Coronary artery (tissue), 2 donors: ENCODE measurements at regions not wholly inside any gene's neighbourhood (a gene's known extent, or its start where the extent isn't known, plus 50 kb on each side); places are given as distances from the start of the nearest gene placed in this dataset.

Experiments
- DNase-seq: peaks from one replicate; pipeline ENCODE4 v3.0.0-alpha.2; 2017; ENCODE audit warnings: low spot score
- H3K27ac ChIP-seq, 2 donors: fragments of 200-600 bp; sonication (generic); one replicate each; pipeline ENCODE4 v1.5.1; 2016 to 2019
- H3K4me3 ChIP-seq: fragments of 200-600 bp; sonication (generic); 2 replicates; pipeline ENCODE4 v1.5.1; 2016; ENCODE audit warnings: mild to moderate bottlenecking, moderate library complexity
- CTCF ChIP-seq: fragments of 200-600 bp; sonication (generic); IDR thresholded peaks from one replicate; pipeline ENCODE4 v1.5.1; 2019; ENCODE audit warnings: antibody characterized with exemption

- no peak for DNase-seq
- no peak for TF ChIP-seq CTCF
- H3K27ac ChIP-seq: no peak overlapping the region
- H3K4me3 ChIP-seq: no peak overlapping the region
Observed at GRCh38 chr9:106700676-106701075, 162.3 kb upstream of the ZNF462 start.

DNA sequence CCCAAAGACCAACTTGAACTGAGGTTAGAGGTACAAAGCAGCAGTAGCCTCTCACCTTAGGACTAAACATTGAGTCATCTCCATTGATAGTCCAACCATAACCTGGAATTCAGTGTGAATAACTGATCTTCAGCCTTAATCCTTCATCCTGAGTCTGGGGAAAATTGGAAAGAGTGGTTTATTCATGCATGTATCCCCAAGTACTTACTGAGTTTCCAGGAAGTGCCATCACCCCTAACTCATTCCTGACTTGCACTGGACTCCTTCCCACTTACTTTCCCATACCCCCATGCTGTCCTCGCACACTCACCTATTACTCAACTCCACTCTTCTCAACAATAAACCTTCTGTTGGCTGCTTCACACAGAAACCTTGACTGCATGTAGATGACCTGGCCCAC lies 161.4 kb upstream of the ZNF462 start:
- H3K27ac ChIP-seq: no peak overlapping the region
- no peak overlapping the region for H3K4me3 ChIP-seq
- no peak for TF ChIP-seq CTCF
- no peak for DNase-seq

DNA sequence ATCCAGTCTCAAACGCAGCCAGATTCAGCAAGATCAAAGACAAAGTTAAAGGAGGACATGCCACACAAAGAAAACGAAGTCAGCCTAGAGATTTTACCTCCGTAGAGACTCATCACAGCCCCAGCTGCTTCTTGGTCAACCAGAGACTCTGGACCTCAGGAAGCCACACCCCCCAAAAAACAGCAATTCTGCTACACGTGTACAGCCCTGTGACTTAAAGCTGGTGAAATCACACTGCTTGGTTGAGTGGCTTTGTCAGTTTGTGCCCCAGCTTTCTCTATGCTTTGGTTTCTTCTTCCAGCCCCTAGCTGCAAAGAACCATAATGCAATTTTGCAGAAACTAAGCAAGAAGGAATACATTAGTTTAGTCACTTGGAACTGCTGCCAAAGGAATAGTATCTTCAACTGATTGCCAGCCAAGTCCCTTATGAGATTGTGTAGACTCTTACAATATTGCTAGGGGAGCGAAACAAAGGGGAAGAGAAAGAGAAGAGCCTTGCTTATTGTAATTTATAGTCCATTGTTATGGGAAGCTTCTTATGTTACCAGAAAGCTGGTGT lies 158.8 kb upstream of the ZNF462 start:
- DNase-seq: no peak
- H3K4me3 ChIP-seq: no peak overlapping the region
- H3K27ac ChIP-seq: no peak overlapping the region
- TF ChIP-seq CTCF: no peak

GRCh38 chr9:106707291-106707690 lies 155.7 kb upstream of the ZNF462 start:
- TF ChIP-seq CTCF: no peak
- no peak overlapping the region for H3K4me3 ChIP-seq
- no peak overlapping the region for H3K27ac ChIP-seq
- DNase-seq: no peak

DNA sequence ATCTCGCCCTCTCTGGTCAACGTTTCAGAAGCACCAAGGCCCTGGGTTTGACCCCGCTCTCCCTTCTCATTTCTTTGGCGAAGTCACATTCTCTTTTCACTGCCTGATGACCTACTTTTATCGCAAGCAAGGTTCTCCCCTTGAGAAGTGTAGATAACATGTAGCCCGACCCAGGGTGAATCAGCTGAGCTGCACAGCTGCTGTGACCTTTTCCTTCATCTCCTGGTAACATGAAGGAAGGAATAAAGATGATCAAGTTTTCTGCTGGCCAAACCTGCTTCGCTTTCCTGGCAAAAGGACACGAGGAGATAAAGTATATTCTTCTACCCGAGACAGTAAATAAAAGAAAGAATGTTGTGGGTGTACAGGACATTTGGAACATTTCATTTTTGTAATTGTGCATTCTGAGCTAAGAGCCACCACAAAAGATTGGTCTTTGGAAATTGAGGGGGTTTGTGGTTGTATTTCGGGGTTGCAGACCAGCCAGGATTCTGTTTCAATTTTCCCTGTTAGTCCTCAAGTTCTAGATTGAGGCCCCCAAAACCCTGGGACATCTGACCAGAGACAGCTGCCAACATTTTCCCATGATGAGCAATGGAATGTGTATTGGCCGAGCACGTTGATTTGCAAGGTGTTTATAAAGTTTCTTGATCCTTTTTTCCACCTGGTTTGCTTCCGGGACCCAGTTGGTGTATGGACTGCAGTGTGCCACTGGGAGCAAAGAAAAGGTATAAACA lies 155.1 kb upstream of the ZNF462 start:
- Histone ChIP-seq H3K4me3 (no peak overlapping the region), H3K27ac (no peak overlapping the region)
- DNase-seq: no peak
- no peak for TF ChIP-seq CTCF

- no peak for DNase-seq
- H3K27ac ChIP-seq: no peak overlapping the region
- TF ChIP-seq CTCF: no peak
- H3K4me3 ChIP-seq: no peak overlapping the region
Observed at GRCh38 chr9:106708475-106709146, 154.4 kb upstream of the ZNF462 start.

GRCh38 chr9:106712279-106712678 lies 150.7 kb upstream of the ZNF462 start:
- no peak for TF ChIP-seq CTCF
- DNase-seq: no peak
- H3K27ac ChIP-seq: no peak overlapping the region

More at GRCh38 chr9:106712279-106712678, 150.7 kb upstream of the ZNF462 start:
- H3K4me3 ChIP-seq: no peak overlapping the region
